H1 (cell line): ENCODE measurements at regions not wholly inside any gene's neighbourhood (a gene's known extent, or its start where the extent isn't known, plus 50 kb on each side); places are given as distances from the start of the nearest gene placed in this dataset.

Source experiments
- CTCF ChIA-PET: fragments of 300-600 bp; sonication (Branson Sonifier 250); formaldehyde crosslinking; loops from one replicate; lab custom pipeline; 2021; ENCODE audit not compliant: partially characterized antibody; lab: Charles Lee
- POLR2A ChIA-PET: fragments of 300-600 bp; sonication (Branson Sonifier 250); formaldehyde crosslinking; loops from one replicate; lab custom pipeline; 2021; ENCODE audit warnings: inconsistent platforms; ENCODE audit not compliant: partially characterized antibody; lab: Charles Lee
- DNase-seq, 2 experiments: peaks; one replicate each; pipeline versions ENCODE4 v3.0.0 to v3.0.0-alpha.2; 2010 to 2022; ENCODE audit warnings: low spot score in 2 of 2, low read depth in 1 of 2, mixed read lengths in 1 of 2
- FAIRE-seq: peaks from 2 replicates; lab custom pipeline; 2011; peaks lifted over from hg19 to GRCh38; lab: Jason Lieb, UNC
- H2AFZ ChIP-seq: 2 replicates; pipeline ENCODE4 v1.8.1; 2012; ENCODE audit warnings: low read length, inconsistent platforms
- H2AK5ac ChIP-seq: 2 replicates; pipeline ENCODE4 v1.6.1; 2013; ENCODE audit warnings: low read depth, low read length
- H2BK120ac ChIP-seq: replicated peaks from 2 replicates; pipeline ENCODE3; 2013; ENCODE audit warnings: low read depth, low read length, inconsistent platforms
- H2BK12ac ChIP-seq: 2 replicates; pipeline ENCODE4 v1.6.1; 2013; ENCODE audit warnings: low read depth, low read length
- H2BK15ac ChIP-seq: 2 replicates; pipeline ENCODE4 v1.6.1; 2013; ENCODE audit warnings: low read length
- H2BK20ac ChIP-seq: 2 replicates; pipeline ENCODE4 v1.6.1; 2013; ENCODE audit warnings: low read length
- H2BK5ac ChIP-seq: 2 replicates; pipeline ENCODE4 v1.6.1; 2013; ENCODE audit warnings: low read depth, low read length
- H3K14ac ChIP-seq: 2 replicates; pipeline ENCODE4 v1.6.1; 2013; ENCODE audit warnings: inconsistent platforms; ENCODE audit not compliant: insufficient read length
- H3K18ac ChIP-seq: 2 replicates; pipeline ENCODE4 v1.6.1; 2013; ENCODE audit warnings: low read length; ENCODE audit errors: extremely low read depth
- H3K23ac ChIP-seq: 2 replicates; pipeline ENCODE4 v1.6.1; 2013; ENCODE audit warnings: inconsistent platforms; ENCODE audit not compliant: insufficient read length
- H3K23me2 ChIP-seq: 2 replicates; pipeline ENCODE4 v1.6.1; 2013; ENCODE audit warnings: low read depth, low read length
- H3K27ac ChIP-seq: 2 replicates; pipeline ENCODE4 v1.6.1; 2011; ENCODE audit warnings: low read depth, low read length, inconsistent platforms
- H3K27me3 ChIP-seq, 4 experiments: replicated peaks in 1 of 4; 1 replicate in 1 of 4; 2 replicates in 3 of 4; pipeline versions ENCODE4 v1.6.1 to v1.8.1; 2011 to 2013; ENCODE audit warnings: low read length in 3 of 4, mild to moderate bottlenecking in 3 of 4, inconsistent platforms in 2 of 4, mixed read lengths in 2 of 4, moderate library complexity in 1 of 4; ENCODE audit not compliant: control insufficient read depth in 3 of 4, insufficient read depth in 3 of 4; ENCODE audit errors: extremely low read depth in 1 of 4
- H3K36me3 ChIP-seq, 4 experiments: 2 replicates each; pipeline versions ENCODE4 v1.6.1 to v1.8.1; 2011 to 2013; ENCODE audit warnings: mild to moderate bottlenecking in 4 of 4, low read length in 3 of 4, moderate library complexity in 2 of 4, control low read depth in 1 of 4, inconsistent platforms in 1 of 4; ENCODE audit not compliant: insufficient read depth in 4 of 4, control insufficient read depth in 2 of 4
- H3K4ac ChIP-seq: replicated peaks from 2 replicates; pipeline ENCODE3; 2013; ENCODE audit warnings: low read length, low read depth, mixed read lengths, inconsistent platforms; ENCODE audit not compliant: insufficient read length
- H3K4me1 ChIP-seq, 4 experiments: replicated peaks in 1 of 4; 1 replicate in 1 of 4; 2 replicates in 3 of 4; pipeline versions ENCODE4 v1.6.1 to v1.8.1; 2011 to 2013; ENCODE audit warnings: low read length in 3 of 4, inconsistent platforms in 2 of 4, mixed read lengths in 1 of 4; ENCODE audit not compliant: insufficient read depth in 4 of 4, control insufficient read depth in 3 of 4
- H3K4me2 ChIP-seq, 2 experiments: 2 replicates each; pipeline versions ENCODE4 v1.6.1 to v1.8.1; 2011 to 2013; ENCODE audit warnings: low read depth in 2 of 2, low read length in 2 of 2, control low read depth in 1 of 2, inconsistent platforms in 1 of 2, mild to moderate bottlenecking in 1 of 2; ENCODE audit not compliant: insufficient read depth in 1 of 2
- H3K4me3 ChIP-seq, 4 experiments: fragments of 200-600, 300-600 bp in 1 of 4; sonication (generic), shearing (Covaris generic), sonication (Bioruptor Twin) in 1 of 4; 2 replicates each; pipeline versions ENCODE4 v1.5.1 to v1.8.1; 2011 to 2016; ENCODE audit warnings: low read length in 4 of 4, low read depth in 3 of 4, control low read depth in 2 of 4, inconsistent platforms in 2 of 4, mild to moderate bottlenecking in 2 of 4, mixed read lengths in 1 of 4, moderate library complexity in 1 of 4; ENCODE audit not compliant: insufficient read depth in 2 of 4; ENCODE audit errors: extremely low read depth in 1 of 4
- H3K56ac ChIP-seq: replicated peaks from 2 replicates; pipeline ENCODE3; 2013; ENCODE audit warnings: low read depth, mild to moderate bottlenecking, mixed read lengths, low read length, inconsistent platforms; ENCODE audit not compliant: insufficient read length
- H3K79me1 ChIP-seq: 2 replicates; pipeline ENCODE4 v1.6.1; 2013; ENCODE audit warnings: low read depth, low read length, control low read depth
- H3K79me2 ChIP-seq, 2 experiments: 2 replicates each; pipeline versions ENCODE4 v1.6.1 to v1.8.1; 2012 to 2013; ENCODE audit warnings: low read length in 2 of 2, mild to moderate bottlenecking in 2 of 2, inconsistent platforms in 1 of 2; ENCODE audit not compliant: insufficient read depth in 2 of 2, control insufficient read depth in 1 of 2
- H3K9ac ChIP-seq, 4 experiments: replicated peaks in 1 of 4; 1 replicate in 1 of 4; 2 replicates in 3 of 4; pipeline versions ENCODE4 v1.6.1 to v1.8.1; 2011 to 2013; ENCODE audit warnings: low read depth in 3 of 4, low read length in 3 of 4, control low read depth in 2 of 4, mild to moderate bottlenecking in 2 of 4, moderate library complexity in 2 of 4, inconsistent platforms in 1 of 4; ENCODE audit errors: extremely low read depth in 1 of 4
- H3K9me3 ChIP-seq, 2 experiments: 2 replicates each; pipeline versions ENCODE4 v1.6.1 to v1.8.1; 2012 to 2013; ENCODE audit warnings: mild to moderate bottlenecking in 2 of 2, moderate library complexity in 2 of 2, control low read depth in 1 of 2, inconsistent platforms in 1 of 2, low read depth in 1 of 2, low read length in 1 of 2, mixed read lengths in 1 of 2; ENCODE audit not compliant: insufficient read depth in 2 of 2
- H4K20me1 ChIP-seq, 2 experiments: replicated peaks in 1 of 2; 2 replicates each; pipeline versions ENCODE3 to v1.8.1; 2011 to 2013; ENCODE audit warnings: inconsistent platforms in 2 of 2, low read length in 2 of 2, mild to moderate bottlenecking in 1 of 2; ENCODE audit not compliant: insufficient read depth in 2 of 2, control insufficient read depth in 1 of 2
- H4K5ac ChIP-seq: 2 replicates; pipeline ENCODE4 v1.6.1; 2013; ENCODE audit warnings: low read length, low read depth, mixed read lengths, inconsistent platforms; ENCODE audit not compliant: insufficient read length
- H4K8ac ChIP-seq: 2 replicates; pipeline ENCODE4 v1.8.0; 2013; ENCODE audit warnings: mild to moderate bottlenecking, moderate library complexity, low read length, inconsistent platforms; ENCODE audit not compliant: insufficient read depth; ENCODE audit errors: extremely low read depth
- H4K91ac ChIP-seq: replicated peaks from 2 replicates; pipeline ENCODE3; 2013; ENCODE audit warnings: low read length, mixed read lengths, inconsistent platforms; ENCODE audit not compliant: insufficient read length
- ASH2L ChIP-seq: fragments of 200-600, 300-600 bp; sonication (generic); IDR thresholded peaks from one replicate; pipeline ENCODE4 v1.7.1; 2017; ENCODE audit warnings: low read length
- ATF3 ChIP-seq: IDR thresholded peaks from 2 replicates; pipeline ENCODE4 v1.6.1; 2011; ENCODE audit warnings: low read depth, mild to moderate bottlenecking, low read length; ENCODE audit not compliant: insufficient read depth
- CTBP2 ChIP-seq: IDR thresholded peaks from 2 replicates; pipeline ENCODE4 v1.7.0; 2011; ENCODE audit warnings: borderline replicate concordance, mild to moderate bottlenecking, moderate library complexity, mixed read lengths, low read length; ENCODE audit not compliant: insufficient read depth, insufficient read length
- EZH2 ChIP-seq: fragments of 200-600 bp; sonication (generic); IDR thresholded peaks from 2 replicates; pipeline ENCODE4 v1.7.1; 2012; ENCODE audit warnings: low read depth, mild to moderate bottlenecking, moderate library complexity, low read length, inconsistent platforms; ENCODE audit not compliant: severe bottlenecking
- GABPA ChIP-seq: IDR thresholded peaks from 2 replicates; pipeline ENCODE4 v1.6.1; 2011; ENCODE audit warnings: mild to moderate bottlenecking, low read length, moderate library complexity, borderline replicate concordance; ENCODE audit not compliant: insufficient read depth
- GTF2F1 ChIP-seq: IDR thresholded peaks from 2 replicates; pipeline ENCODE4 v1.6.1; 2012; ENCODE audit warnings: low read depth, low read length, improper control_type of control experiment, borderline replicate concordance
- JUN ChIP-seq: IDR thresholded peaks from 2 replicates; pipeline ENCODE4 v1.6.1; 2011; ENCODE audit warnings: low read depth, mild to moderate bottlenecking, improper control_type of control experiment, low read length
- MAX ChIP-seq: IDR thresholded peaks from 2 replicates; pipeline ENCODE4 v1.6.1; 2012; ENCODE audit warnings: inconsistent platforms
- POLR2A ChIP-seq, 2 experiments: IDR thresholded peaks; 1 replicate in 1 of 2; 2 replicates in 1 of 2; pipeline ENCODE4 v1.6.1; 2011; ENCODE audit warnings: low read depth in 2 of 2, low read length in 2 of 2, mild to moderate bottlenecking in 2 of 2; ENCODE audit errors: control extremely low read depth in 1 of 2
- POLR2AphosphoS5 ChIP-seq: IDR thresholded peaks from 2 replicates; pipeline ENCODE4 v1.6.1; 2011; ENCODE audit warnings: low read depth, low read length
- POU5F1 ChIP-seq: IDR thresholded peaks from 2 replicates; pipeline ENCODE4 v1.6.1; 2011; ENCODE audit warnings: low read depth, mild to moderate bottlenecking, low read length, moderate library complexity
- RFX5 ChIP-seq: IDR thresholded peaks from 2 replicates; pipeline ENCODE4 v1.6.1; 2011; ENCODE audit warnings: low read depth, low read length, improper control_type of control experiment, borderline replicate concordance
- SAP30 ChIP-seq: fragments of 300-600 bp; sonication (generic); IDR thresholded peaks from 2 replicates; pipeline ENCODE4 v1.7.1; 2012; ENCODE audit warnings: low read length, moderate library complexity, mild to moderate bottlenecking, inconsistent platforms; ENCODE audit not compliant: insufficient read depth, insufficient replicate concordance
- ZNF274 ChIP-seq: IDR thresholded peaks from 2 replicates; pipeline ENCODE4 v1.7.0; 2012; ENCODE audit warnings: low read length, borderline replicate concordance; ENCODE audit errors: extremely low read depth
- WGBS, 2 experiments: shearing (Covaris generic) in 1 of 2; methylation state at CpG; one replicate each; pipeline versions ENCODE4 v1.1.6 to v1.1.7; 2013 to 2015; ENCODE audit warnings: low lambda C conversion rate in 2 of 2, mixed read lengths in 2 of 2, inconsistent platforms in 1 of 2, low coverage in 1 of 2, missing lambda C conversion rate in 1 of 2; ENCODE audit not compliant: insufficient replicate concordance in 2 of 2, insufficient coverage in 1 of 2, insufficient read length in 1 of 2; ENCODE audit errors: extremely low coverage in 1 of 2, missing lambda C conversion rate in 1 of 2; 5-methylcytosine and 5-hydroxymethylcytosine counted together

- Histone ChIP-seq H3K36me3 (no peaks in the 10 kb centered on the region), H3K79me1 (no peaks in the 10 kb centered on the region), H3K27ac (no peak overlapping the region), H3K4me1 (no peaks in the 10 kb centered on the region), H2BK12ac (no peak overlapping the region), H2BK5ac (no peak overlapping the region), H3K4me3 (no peak overlapping the region), H3K9me3 (no peaks in the 10 kb centered on the region), H3K79me2 (no peaks in the 10 kb centered on the region), H4K8ac (no peak overlapping the region), H2AFZ (no peak overlapping the region), H3K27me3 (no peaks in the 10 kb centered on the region), H4K5ac (no peak overlapping the region), H2BK120ac (peak overlapping the region; percentile 16), H4K20me1 (no peaks in the 10 kb centered on the region), H3K23ac (no peak overlapping the region), H3K14ac (no peak overlapping the region), H3K23me2 (no peaks in the 10 kb centered on the region), H3K9ac (no peak overlapping the region), H3K4me2 (no peak overlapping the region), H3K56ac (no peak overlapping the region), H3K4ac (no peak overlapping the region), H2BK20ac (no peak overlapping the region), H4K91ac (no peak overlapping the region), H2BK15ac (no peak overlapping the region), H3K18ac (no peak overlapping the region), H2AK5ac (no peak overlapping the region)
- DNase-seq (no peak), FAIRE-seq (no peak)
- WGBS, 2 experiments, result 91% methylated on average over 3 of the region's 3 CpGs; no CpG with 5 or more reads in 1 of the 2 experiments
- POLR2A ChIA-PET, result no interaction called here
- CTCF ChIA-PET, result no interaction called here
- TF ChIP-seq JUN (no peak), POLR2A (IDR thresholded peaks at IDR 0.05; ENCODE audit: control extremely low read depth in 1 of 2, low read depth in 2 of 2, low read length in 2 of 2) (no peak), GTF2F1 (no peak), CTBP2 (no peak), GABPA (no peak), ATF3 (no peak), ASH2L (no peak), SAP30 (no peak), EZH2 (no peak), POU5F1 (no peak), RFX5 (no peak), MAX (no peak), POLR2AphosphoS5 (no peak), ZNF274 (no peak)
Observed at GRCh38 chr1:104294259-104294658, 544.6 kb downstream of the AMY1C start.
